ENCODE measurements at regions not wholly inside any gene's neighbourhood (a gene's known extent, or its start where the extent isn't known, plus 50 kb on each side); places are given as distances from the start of the nearest gene placed in this dataset.

DNA sequence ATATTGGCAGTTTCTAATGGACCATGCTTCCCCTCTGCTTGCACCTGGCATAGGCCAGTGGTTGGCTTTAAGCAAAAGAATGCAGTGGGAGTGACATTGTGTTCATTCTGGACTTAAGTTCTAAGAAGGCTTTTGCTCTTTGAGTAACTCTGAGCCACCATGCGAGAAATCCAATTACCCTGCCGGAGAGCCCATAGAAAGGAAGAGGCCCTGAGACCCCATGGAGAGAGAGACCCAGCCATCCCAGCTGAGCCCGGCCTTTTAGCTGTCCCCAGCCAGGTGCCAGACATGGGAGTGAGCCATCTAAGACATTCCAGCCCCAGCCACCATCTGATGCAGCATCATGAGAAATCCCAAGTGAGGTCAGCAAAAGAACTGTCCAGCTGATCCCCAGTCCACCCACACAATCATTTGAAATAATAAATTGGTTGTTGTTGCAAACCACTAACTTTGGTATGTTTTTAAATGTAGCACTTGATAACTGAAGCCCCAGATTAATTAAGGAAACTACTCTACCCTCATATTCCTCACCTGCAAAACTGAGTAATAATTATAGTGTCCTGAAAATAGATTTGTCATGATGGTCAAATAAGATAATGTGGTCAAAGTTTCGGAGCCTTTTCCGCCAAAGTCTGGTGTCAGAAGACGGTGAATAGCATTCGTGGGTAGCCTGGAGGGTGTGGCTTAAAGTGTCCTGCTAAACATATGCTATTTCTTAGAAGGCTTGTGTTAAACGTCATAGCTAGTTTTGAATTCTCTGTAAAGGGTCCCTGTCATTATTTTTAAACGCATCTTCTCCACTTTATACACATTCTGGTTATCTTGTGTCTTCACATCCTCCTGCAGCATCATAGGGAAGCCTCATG, 166.6 kb upstream of the PELI2 start:
- H3K27me3 ChIP-seq (replicated peaks; ENCODE audit: insufficient read depth, low read depth, low read length, poor library complexity): no peaks in the 10 kb centered on the region
- no peaks in the 10 kb centered on the region for H3K4me1 ChIP-seq (ENCODE audit: insufficient read depth, low read length, poor library complexity, severe bottlenecking)
- ChIA-PET POLR2A (ENCODE audit: low non-redundant PET) (no interaction called here), CTCF (no interaction called here)
- no peak for TF ChIP-seq CTCF (conservative IDR thresholded peaks at IDR 0.05; ENCODE audit: low read depth, low read length)
- TF ChIP-seq EZH2 (IDR thresholded peaks at IDR 0.05; ENCODE audit: borderline replicate concordance, low read depth, low read length, poor library complexity, severe bottlenecking): no peak
- H3K4me3 ChIP-seq (ENCODE audit: low read depth, low read length, poor library complexity, severe bottlenecking): no peak overlapping the region
- no peaks in the 10 kb centered on the region for H3K9me3 ChIP-seq (ENCODE audit: low read depth, low read length, poor library complexity, severe bottlenecking)
- H3K27ac ChIP-seq (ENCODE audit: low read depth, low read length, poor library complexity, severe bottlenecking): no peak overlapping the region
- no TSS peak for BruUV-seq (replicated peaks)
- DNase-seq (ENCODE audit: low spot score): no peak
- intact Hi-C loops (cut with micrococcal nuclease; ENCODE audit: unreplicated experiment): no loop called here
- H3K36me3 ChIP-seq (ENCODE audit: insufficient read depth, low read length, poor library complexity, severe bottlenecking): no peaks in the 10 kb centered on the region

GRCh38 chr14:55954108-55954507, 164.1 kb upstream of the PELI2 start:
- POLR2A ChIA-PET (ENCODE audit: low non-redundant PET): no interaction called here
- intact Hi-C loops (cut with micrococcal nuclease; ENCODE audit: unreplicated experiment): no loop called here

DNA sequence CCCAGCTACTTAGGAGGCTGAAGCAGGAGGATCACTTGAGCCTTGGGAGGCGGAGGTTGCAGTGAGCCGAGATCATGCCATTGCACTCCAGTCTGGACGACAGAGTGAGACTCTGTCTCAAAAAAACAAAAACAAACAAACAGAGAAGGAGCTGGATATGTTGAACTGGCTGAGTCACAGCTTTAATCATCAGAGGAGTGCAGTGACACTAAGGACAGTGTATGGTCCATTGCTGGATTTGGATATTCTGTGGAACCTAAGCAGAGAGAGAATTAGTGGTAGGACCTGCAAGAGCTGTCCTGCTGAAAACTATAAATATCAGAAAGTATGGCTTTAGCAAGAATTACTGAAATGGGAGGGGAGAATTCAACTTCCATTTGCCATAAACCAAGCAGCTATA, 163.0 kb upstream of the PELI2 start:
- CTCF ChIA-PET: no interaction called here

More at GRCh38 chr14:55954108-55954507, 164.1 kb upstream of the PELI2 start:
- TF ChIP-seq EZH2 (IDR thresholded peaks at IDR 0.05; ENCODE audit: borderline replicate concordance, low read depth, low read length, poor library complexity, severe bottlenecking) (no peak), CTCF (conservative IDR thresholded peaks at IDR 0.05; ENCODE audit: low read depth, low read length) (no peak)
- CTCF ChIA-PET: no interaction called here
- H3K27ac ChIP-seq (ENCODE audit: low read depth, low read length, poor library complexity, severe bottlenecking): no peak overlapping the region
- H3K27me3 ChIP-seq (replicated peaks; ENCODE audit: insufficient read depth, low read depth, low read length, poor library complexity): no peaks in the 10 kb centered on the region
- no peaks in the 10 kb centered on the region for H3K4me1 ChIP-seq (ENCODE audit: insufficient read depth, low read length, poor library complexity, severe bottlenecking)
- no peaks in the 10 kb centered on the region for H3K36me3 ChIP-seq (ENCODE audit: insufficient read depth, low read length, poor library complexity, severe bottlenecking)
- H3K9me3 ChIP-seq (ENCODE audit: low read depth, low read length, poor library complexity, severe bottlenecking): no peaks in the 10 kb centered on the region
- H3K4me3 ChIP-seq (ENCODE audit: low read depth, low read length, poor library complexity, severe bottlenecking): no peak overlapping the region
- no peak for DNase-seq (ENCODE audit: low spot score)
- BruUV-seq (replicated peaks): no TSS peak

More for the DNA sequence above, 163.0 kb upstream of the PELI2 start:
- Histone ChIP-seq H3K4me3 (ENCODE audit: low read depth, low read length, poor library complexity, severe bottlenecking) (no peak overlapping the region), H3K27ac (ENCODE audit: low read depth, low read length, poor library complexity, severe bottlenecking) (no peak overlapping the region), H3K9me3 (ENCODE audit: low read depth, low read length, poor library complexity, severe bottlenecking) (no peaks in the 10 kb centered on the region), H3K4me1 (ENCODE audit: insufficient read depth, low read length, poor library complexity, severe bottlenecking) (no peaks in the 10 kb centered on the region), H3K36me3 (ENCODE audit: insufficient read depth, low read length, poor library complexity, severe bottlenecking) (no peaks in the 10 kb centered on the region), H3K27me3 (replicated peaks; ENCODE audit: insufficient read depth, low read depth, low read length, poor library complexity) (no peaks in the 10 kb centered on the region)
- intact Hi-C loops (cut with micrococcal nuclease; ENCODE audit: unreplicated experiment): no loop called here
- POLR2A ChIA-PET (ENCODE audit: low non-redundant PET): interaction anchor here (0.6 kb wide), 1 partner anchor 725 kb away, joined by 5 read pairs; no protein-coding TSS in a partner anchor
- TF ChIP-seq CTCF (conservative IDR thresholded peaks at IDR 0.05; ENCODE audit: low read depth, low read length): no peak
- no TSS peak for BruUV-seq (replicated peaks)
- DNase-seq (ENCODE audit: low spot score): no peak
